ENCODE measurements at regions not wholly inside any gene's neighbourhood (a gene's known extent, or its start where the extent isn't known, plus 50 kb on each side); places are given as distances from the start of the nearest gene placed in this dataset.

- no peak for TF ChIP-seq CTCF (IDR thresholded peaks at IDR 0.05)
- no peak for TF ChIP-seq POLR2A (IDR thresholded peaks at IDR 0.05)
These were observed 558.9 kb upstream of the MGMT start for GRCh38 chr10:128908099-128908498.
